ENCODE measurements at regions not wholly inside any gene's neighbourhood (a gene's known extent, or its start where the extent isn't known, plus 50 kb on each side); places are given as distances from the start of the nearest gene placed in this dataset.

DNA sequence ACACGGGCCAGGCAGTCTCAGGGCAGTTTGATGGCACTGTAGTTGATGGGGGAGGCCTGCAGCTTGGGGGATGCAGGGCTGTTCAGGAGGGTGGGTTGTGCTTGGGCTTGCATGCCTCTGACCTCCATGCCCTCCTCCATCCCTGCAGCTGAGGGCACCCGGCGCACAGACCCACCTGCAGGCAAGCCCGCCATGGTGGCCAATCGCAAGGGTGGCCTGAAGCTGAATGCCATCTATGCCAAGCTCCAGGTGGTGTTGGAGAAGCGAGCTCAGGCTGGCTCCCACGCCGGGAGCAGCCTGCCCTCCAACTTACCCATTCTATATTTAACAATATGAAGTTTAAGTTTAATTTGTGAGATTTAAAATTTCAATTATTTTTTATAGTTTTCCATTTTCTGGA is 228.7 kb upstream of the DPH6 start:
- TF ChIP-seq, protein P1, sequence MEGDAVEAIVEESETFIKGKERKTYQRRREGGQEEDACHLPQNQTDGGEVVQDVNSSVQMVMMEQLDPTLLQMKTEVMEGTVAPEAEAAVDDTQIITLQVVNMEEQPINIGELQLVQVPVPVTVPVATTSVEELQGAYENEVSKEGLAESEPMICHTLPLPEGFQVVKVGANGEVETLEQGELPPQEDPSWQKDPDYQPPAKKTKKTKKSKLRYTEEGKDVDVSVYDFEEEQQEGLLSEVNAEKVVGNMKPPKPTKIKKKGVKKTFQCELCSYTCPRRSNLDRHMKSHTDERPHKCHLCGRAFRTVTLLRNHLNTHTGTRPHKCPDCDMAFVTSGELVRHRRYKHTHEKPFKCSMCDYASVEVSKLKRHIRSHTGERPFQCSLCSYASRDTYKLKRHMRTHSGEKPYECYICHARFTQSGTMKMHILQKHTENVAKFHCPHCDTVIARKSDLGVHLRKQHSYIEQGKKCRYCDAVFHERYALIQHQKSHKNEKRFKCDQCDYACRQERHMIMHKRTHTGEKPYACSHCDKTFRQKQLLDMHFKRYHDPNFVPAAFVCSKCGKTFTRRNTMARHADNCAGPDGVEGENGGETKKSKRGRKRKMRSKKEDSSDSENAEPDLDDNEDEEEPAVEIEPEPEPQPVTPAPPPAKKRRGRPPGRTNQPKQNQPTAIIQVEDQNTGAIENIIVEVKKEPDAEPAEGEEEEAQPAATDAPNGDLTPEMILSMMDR (IDR thresholded peaks at IDR 0.05 in 4 of 5, conservative IDR thresholded peaks at IDR 0.05 in 1 of 5), result no peak
- no peak for TF ChIP-seq POLR2A (IDR thresholded peaks at IDR 0.05)
